ENCODE measurements at regions not wholly inside any gene's neighbourhood (a gene's known extent, or its start where the extent isn't known, plus 50 kb on each side); places are given as distances from the start of the nearest gene placed in this dataset.

DNA sequence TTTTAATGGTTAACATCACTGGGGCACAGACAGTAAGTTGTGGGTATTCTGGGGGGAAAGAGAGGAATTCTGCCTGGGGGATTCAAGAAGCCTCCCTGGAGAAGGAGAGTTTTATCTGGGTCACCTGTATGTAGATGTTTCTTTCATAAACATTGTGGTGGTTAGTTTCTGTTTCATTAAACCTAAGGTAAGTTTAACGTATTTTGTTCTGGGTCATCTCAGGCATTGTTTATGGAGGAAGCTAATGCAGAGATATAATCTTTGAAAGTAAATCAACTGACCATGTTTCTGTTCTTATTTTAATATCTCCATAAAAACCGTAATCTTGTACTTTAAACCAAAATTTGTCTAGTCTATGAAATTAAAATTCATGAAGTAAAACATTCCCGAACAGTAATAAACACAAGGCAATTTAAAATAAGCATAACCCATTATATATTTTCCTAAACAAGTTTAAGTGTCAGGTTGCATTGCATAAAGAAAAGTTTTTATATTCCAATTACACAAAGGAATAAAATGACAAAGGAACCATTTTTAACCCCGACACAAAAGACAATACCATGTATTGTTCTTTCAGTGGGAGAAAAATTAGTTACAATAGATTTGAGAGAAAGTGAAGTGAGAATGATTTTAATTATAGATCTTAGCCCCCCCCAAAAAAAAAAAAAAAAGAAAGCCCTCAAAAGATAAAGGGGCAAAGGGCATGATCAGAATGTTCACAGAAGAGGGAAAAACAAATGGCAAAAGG lies 274.6 kb upstream of the TBL1XR1 start:
- Histone ChIP-seq H3K4me1 (peaks cover 18% of the 10 kb centered on the region), H3K4me3 (ENCODE audit: low read depth, low read length) (no peak overlapping the region), H3K36me3 (no peaks in the 10 kb centered on the region), H3K9me3 (no peaks in the 10 kb centered on the region), H3K27me3 (no peaks in the 10 kb centered on the region)
- TF ChIP-seq, protein P1, sequence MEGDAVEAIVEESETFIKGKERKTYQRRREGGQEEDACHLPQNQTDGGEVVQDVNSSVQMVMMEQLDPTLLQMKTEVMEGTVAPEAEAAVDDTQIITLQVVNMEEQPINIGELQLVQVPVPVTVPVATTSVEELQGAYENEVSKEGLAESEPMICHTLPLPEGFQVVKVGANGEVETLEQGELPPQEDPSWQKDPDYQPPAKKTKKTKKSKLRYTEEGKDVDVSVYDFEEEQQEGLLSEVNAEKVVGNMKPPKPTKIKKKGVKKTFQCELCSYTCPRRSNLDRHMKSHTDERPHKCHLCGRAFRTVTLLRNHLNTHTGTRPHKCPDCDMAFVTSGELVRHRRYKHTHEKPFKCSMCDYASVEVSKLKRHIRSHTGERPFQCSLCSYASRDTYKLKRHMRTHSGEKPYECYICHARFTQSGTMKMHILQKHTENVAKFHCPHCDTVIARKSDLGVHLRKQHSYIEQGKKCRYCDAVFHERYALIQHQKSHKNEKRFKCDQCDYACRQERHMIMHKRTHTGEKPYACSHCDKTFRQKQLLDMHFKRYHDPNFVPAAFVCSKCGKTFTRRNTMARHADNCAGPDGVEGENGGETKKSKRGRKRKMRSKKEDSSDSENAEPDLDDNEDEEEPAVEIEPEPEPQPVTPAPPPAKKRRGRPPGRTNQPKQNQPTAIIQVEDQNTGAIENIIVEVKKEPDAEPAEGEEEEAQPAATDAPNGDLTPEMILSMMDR (IDR thresholded peaks at IDR 0.05; ENCODE audit: low read depth, low read length) = no peak
- no peak for DNase-seq

DNA sequence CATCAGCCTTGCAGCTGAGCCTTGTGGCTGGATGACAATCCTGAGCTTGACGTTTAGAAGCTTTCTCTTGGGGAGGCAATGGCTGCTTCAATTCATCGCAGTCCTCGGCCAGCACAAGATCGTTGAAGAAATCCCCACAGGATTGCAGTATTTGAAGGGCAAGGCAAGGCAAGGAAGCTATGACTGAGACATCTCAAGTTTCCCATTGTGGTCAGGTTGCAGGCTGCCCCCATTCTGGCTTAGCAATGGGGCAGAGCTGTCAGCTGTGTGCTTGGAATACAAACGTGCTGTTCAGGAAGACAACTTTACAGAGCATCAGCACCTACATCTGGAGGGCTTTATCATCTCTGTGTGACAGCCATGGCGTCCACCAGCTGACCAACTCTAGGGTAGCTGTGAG lies 275.9 kb upstream of the TBL1XR1 start:
- no peaks in the 10 kb centered on the region for H3K27me3 ChIP-seq
- H3K4me1 ChIP-seq = peaks cover 18% of the 10 kb centered on the region
- H3K4me3 ChIP-seq (ENCODE audit: low read depth, low read length) = no peak overlapping the region
- H3K36me3 ChIP-seq = no peaks in the 10 kb centered on the region
- no peak for DNase-seq
- H3K9me3 ChIP-seq = no peaks in the 10 kb centered on the region
- TF ChIP-seq, protein P1 (IDR thresholded peaks at IDR 0.05; ENCODE audit: low read depth, low read length) = no peak

DNA sequence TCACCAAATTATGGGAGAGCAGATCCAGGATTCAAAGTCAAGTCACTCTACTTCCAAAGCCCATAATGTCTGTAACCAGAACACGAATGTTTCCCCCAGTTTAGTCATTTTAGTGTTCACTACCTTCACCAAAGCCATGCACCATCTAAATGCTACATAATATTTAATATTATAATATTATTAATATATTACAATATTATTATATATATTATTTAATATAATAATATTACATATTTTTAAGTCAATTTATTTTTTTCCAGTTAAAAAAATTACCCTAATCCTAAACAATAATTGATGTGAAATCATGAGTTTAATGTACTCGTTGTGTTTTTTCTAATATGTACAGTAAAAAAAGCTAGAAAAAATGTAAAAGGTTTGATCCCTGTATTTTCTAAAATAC lies 276.6 kb upstream of the TBL1XR1 start:
- Histone ChIP-seq H3K36me3 (no peaks in the 10 kb centered on the region), H3K9me3 (no peaks in the 10 kb centered on the region), H3K27me3 (no peaks in the 10 kb centered on the region), H3K4me1 (peaks cover 13% of the 10 kb centered on the region), H3K4me3 (ENCODE audit: low read depth, low read length) (no peak overlapping the region)
- TF ChIP-seq, protein P1 (IDR thresholded peaks at IDR 0.05; ENCODE audit: low read depth, low read length) = no peak
- DNase-seq = no peak

DNA sequence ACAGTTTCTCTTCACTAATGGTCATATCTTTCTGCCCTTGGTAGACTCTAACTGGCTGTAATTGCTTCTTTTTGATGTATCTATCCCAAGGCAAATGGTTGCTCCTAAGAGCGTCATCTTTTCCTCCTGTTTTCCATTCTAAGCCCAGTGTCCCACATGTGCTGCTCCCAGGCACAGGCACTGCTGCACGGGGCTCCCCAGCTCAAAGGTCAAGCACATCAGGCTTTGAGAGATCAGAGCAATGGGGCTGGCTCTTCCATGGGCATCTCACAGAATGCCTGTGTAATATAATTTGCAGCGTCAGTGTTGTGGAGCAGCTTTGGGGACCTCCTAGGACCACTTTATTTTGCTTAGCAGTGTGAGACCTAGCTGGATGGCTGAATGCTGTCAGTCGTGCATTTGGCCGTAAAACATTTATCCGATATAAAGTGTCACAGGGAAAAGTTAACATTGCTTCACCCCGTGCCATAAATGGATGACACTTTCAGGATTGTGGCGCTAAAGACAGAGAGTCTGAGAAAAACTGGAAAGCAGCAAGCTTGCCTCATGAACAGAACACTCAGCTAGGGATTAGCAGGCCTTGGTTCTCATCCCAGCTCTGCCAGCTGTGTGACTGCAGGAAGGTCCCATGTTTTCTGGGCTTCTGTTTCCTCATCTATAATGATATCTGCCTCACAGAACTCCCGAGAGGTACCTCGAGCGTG lies 277.5 kb upstream of the TBL1XR1 start:
- no peak for DNase-seq
- H3K4me1 ChIP-seq = peaks cover 11% of the 10 kb centered on the region
- no peaks in the 10 kb centered on the region for H3K9me3 ChIP-seq
- no peaks in the 10 kb centered on the region for H3K27me3 ChIP-seq
- TF ChIP-seq, protein P1 (IDR thresholded peaks at IDR 0.05; ENCODE audit: low read depth, low read length) = no peak
- no peaks in the 10 kb centered on the region for H3K36me3 ChIP-seq
- no peak overlapping the region for H3K4me3 ChIP-seq (ENCODE audit: low read depth, low read length)

DNA sequence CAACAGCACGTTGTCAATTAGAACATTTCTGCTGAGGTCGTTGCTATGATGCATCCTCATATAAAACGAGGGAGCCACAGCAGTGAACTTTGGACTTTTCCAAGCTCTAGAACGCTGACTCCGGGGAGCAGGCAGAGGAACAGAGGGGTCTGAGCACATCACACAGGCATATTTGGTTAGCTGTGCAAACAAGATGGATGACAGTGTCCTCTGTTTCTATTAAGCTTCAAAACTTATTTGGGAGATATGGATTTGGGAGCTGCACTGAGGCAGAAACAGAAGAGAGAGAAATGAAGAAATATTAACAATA lies 278.0 kb upstream of the TBL1XR1 start:
- no peak overlapping the region for H3K4me3 ChIP-seq (ENCODE audit: low read depth, low read length)
- H3K4me1 ChIP-seq = peaks cover 10% of the 10 kb centered on the region
- no peaks in the 10 kb centered on the region for H3K27me3 ChIP-seq
- DNase-seq = no peak
- no peaks in the 10 kb centered on the region for H3K9me3 ChIP-seq
- TF ChIP-seq, protein P1 (IDR thresholded peaks at IDR 0.05; ENCODE audit: low read depth, low read length) = no peak
- no peaks in the 10 kb centered on the region for H3K36me3 ChIP-seq

DNA sequence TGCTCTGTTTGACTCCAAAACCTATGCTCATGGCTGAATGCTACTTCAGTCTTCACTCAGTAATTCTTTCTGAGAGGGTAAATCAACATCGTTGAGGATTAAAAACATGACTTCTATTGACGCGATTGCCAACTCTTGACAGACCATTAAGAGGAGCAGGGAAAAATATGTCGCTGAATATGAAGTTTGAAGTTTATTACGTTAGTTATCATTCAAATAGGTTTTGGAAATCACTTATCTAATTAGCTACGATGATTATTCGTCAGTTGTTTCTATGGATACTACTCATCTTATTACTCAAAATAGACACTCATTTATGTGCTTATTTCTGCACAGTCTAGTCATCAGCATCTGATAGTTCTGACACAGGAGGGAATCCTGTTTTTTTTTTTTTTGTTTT lies 279.2 kb upstream of the TBL1XR1 start:
- Histone ChIP-seq H3K4me3 (ENCODE audit: low read depth, low read length) (no peak overlapping the region), H3K36me3 (no peaks in the 10 kb centered on the region), H3K27me3 (no peaks in the 10 kb centered on the region), H3K4me1 (peaks cover 10% of the 10 kb centered on the region), H3K9me3 (no peaks in the 10 kb centered on the region)
- DNase-seq = no peak
- TF ChIP-seq, protein P1 (IDR thresholded peaks at IDR 0.05; ENCODE audit: low read depth, low read length) = no peak

Data from BE2C (cell line).